Esophagus squamous epithelium (tissue), 4 donors: ENCODE measurements at regions not wholly inside any gene's neighbourhood (a gene's known extent, or its start where the extent isn't known, plus 50 kb on each side); places are given as distances from the start of the nearest gene placed in this dataset.

Experiments used
- POLR2A ChIP-seq, 4 donors: fragments of 450-650 bp; IDR thresholded peaks; one replicate each; pipeline ENCODE4 v1.6.1; 2017; ENCODE audit warnings: antibody characterized with exemption in 4 of 4, mild to moderate bottlenecking in 4 of 4, moderate library complexity in 3 of 4
- TF ChIP-seq, protein P1 (sequence below), 6 experiments: fragments of 450-650 bp in 4 of 6; fragments of 200-600 bp in 2 of 6; sonication (generic) in 2 of 6; IDR thresholded peaks; one replicate each; pipeline ENCODE4 v1.5.1; 2016 to 2019; ENCODE audit warnings: antibody characterized with exemption in 6 of 6, mild to moderate bottlenecking in 4 of 6, moderate library complexity in 4 of 6

GRCh38 chr6:119466226-119466625 is 116.7 kb upstream of the MAN1A1 start:
- TF ChIP-seq, protein P1, sequence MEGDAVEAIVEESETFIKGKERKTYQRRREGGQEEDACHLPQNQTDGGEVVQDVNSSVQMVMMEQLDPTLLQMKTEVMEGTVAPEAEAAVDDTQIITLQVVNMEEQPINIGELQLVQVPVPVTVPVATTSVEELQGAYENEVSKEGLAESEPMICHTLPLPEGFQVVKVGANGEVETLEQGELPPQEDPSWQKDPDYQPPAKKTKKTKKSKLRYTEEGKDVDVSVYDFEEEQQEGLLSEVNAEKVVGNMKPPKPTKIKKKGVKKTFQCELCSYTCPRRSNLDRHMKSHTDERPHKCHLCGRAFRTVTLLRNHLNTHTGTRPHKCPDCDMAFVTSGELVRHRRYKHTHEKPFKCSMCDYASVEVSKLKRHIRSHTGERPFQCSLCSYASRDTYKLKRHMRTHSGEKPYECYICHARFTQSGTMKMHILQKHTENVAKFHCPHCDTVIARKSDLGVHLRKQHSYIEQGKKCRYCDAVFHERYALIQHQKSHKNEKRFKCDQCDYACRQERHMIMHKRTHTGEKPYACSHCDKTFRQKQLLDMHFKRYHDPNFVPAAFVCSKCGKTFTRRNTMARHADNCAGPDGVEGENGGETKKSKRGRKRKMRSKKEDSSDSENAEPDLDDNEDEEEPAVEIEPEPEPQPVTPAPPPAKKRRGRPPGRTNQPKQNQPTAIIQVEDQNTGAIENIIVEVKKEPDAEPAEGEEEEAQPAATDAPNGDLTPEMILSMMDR (IDR thresholded peaks at IDR 0.05) = no peak
- no peak for TF ChIP-seq POLR2A (IDR thresholded peaks at IDR 0.05)
